ENCODE measurements at regions not wholly inside any gene's neighbourhood (a gene's known extent, or its start where the extent isn't known, plus 50 kb on each side); places are given as distances from the start of the nearest gene placed in this dataset.

DNA sequence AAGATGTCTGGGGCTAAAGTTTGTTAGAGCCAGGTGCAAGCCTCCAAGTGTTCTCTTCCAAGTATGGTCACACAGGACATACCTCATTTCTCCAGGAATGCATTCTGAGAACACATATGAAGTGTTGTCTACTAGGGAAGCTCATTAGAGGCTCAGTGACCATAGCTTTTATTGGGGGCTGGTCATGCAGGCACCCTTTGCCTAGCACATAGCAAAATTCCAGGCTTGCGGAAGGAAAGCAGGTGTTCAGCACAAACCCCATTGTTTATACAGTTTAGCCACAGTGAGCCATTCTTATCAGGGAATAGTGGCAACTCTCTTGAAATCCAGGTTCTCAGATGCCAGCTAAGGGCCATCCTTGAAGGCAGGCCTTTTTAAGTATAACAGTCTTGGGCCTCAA, 112.1 kb upstream of the XIST start:
- H3K4me2 ChIP-seq (ENCODE audit: low read length) = no peak overlapping the region
- H3K9me3 ChIP-seq (ENCODE audit: control insufficient read depth in 1 of 2, insufficient read depth in 1 of 2, low read depth in 1 of 2, low read length in 2 of 2) = no peaks in the 10 kb centered on the region
- H3K4me1 ChIP-seq (ENCODE audit: control insufficient read depth in 1 of 2, insufficient read depth in 2 of 2, low read length in 2 of 2) = no peaks in the 10 kb centered on the region
- RAD21 ChIA-PET (ENCODE audit: low non-redundant PET in 1 of 2, low total read pairs in 2 of 2, uncharacterized antibody in 2 of 2, unreplicated experiment in 2 of 2) = no interaction called here
- no peak overlapping the region for H2AFZ ChIP-seq (ENCODE audit: low read depth, low read length, poor library complexity, severe bottlenecking)
- POLR2A ChIA-PET = no interaction called here
- no peak overlapping the region for H3K4me3 ChIP-seq (replicated peaks in 1 of 2; ENCODE audit: low read depth in 1 of 2, low read length in 2 of 2)
- 0 out of 4 replicates have a peak, but pooled peaks cover 0 to 3% of the 10 kb centered on the region in 2 experiments for H3K36me3 ChIP-seq (ENCODE audit: control insufficient read depth in 1 of 2, insufficient read depth in 2 of 2, low read length in 2 of 2)
- H3K9ac ChIP-seq (ENCODE audit: low read length) = no peak overlapping the region
- H3K27ac ChIP-seq (ENCODE audit: low read depth, low read length) = no peak overlapping the region
- H3K79me2 ChIP-seq (ENCODE audit: insufficient read depth, low read length) = peaks cover 88% of the 10 kb centered on the region
- intact Hi-C loops (cut with micrococcal nuclease) = no loop called here
- BruUV-seq (replicated peaks) = no TSS peak
- ATAC-seq (no peak), DNase-seq (ENCODE audit: low read depth, low spot score) (no peak)
- no peaks in the 10 kb centered on the region for H3K27me3 ChIP-seq (ENCODE audit: insufficient read depth, low read length)
- no peak for TF ChIP-seq EGR1 (IDR thresholded peaks at IDR 0.05; ENCODE audit: low read depth)
- TF ChIP-seq SRF (IDR thresholded peaks at IDR 0.05; ENCODE audit: low read depth) = no peak
- no peak for TF ChIP-seq EZH2 (IDR thresholded peaks at IDR 0.05)
- TF ChIP-seq ELF1 (IDR thresholded peaks at IDR 0.05; ENCODE audit: borderline replicate concordance, low read depth) = no peak
- TF ChIP-seq JUND (IDR thresholded peaks at IDR 0.05) = no peak
- TF ChIP-seq, protein P1, sequence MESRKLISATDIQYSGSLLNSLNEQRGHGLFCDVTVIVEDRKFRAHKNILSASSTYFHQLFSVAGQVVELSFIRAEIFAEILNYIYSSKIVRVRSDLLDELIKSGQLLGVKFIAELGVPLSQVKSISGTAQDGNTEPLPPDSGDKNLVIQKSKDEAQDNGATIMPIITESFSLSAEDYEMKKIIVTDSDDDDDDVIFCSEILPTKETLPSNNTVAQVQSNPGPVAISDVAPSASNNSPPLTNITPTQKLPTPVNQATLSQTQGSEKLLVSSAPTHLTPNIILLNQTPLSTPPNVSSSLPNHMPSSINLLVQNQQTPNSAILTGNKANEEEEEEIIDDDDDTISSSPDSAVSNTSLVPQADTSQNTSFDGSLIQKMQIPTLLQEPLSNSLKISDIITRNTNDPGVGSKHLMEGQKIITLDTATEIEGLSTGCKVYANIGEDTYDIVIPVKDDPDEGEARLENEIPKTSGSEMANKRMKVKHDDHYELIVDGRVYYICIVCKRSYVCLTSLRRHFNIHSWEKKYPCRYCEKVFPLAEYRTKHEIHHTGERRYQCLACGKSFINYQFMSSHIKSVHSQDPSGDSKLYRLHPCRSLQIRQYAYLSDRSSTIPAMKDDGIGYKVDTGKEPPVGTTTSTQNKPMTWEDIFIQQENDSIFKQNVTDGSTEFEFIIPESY (IDR thresholded peaks at IDR 0.05; ENCODE audit: extremely low read depth, insufficient replicate concordance, low read length) = no peak
- TF ChIP-seq, protein P2, sequence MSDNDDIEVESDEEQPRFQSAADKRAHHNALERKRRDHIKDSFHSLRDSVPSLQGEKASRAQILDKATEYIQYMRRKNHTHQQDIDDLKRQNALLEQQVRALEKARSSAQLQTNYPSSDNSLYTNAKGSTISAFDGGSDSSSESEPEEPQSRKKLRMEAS (IDR thresholded peaks at IDR 0.05) = no peak
- no peaks in the 10 kb centered on the region for H3K9me2 ChIP-seq (ENCODE audit: insufficient read depth)
- CTCF ChIA-PET = no interaction called here
- H4K20me1 ChIP-seq (ENCODE audit: insufficient read depth) = no peaks in the 10 kb centered on the region

DNA sequence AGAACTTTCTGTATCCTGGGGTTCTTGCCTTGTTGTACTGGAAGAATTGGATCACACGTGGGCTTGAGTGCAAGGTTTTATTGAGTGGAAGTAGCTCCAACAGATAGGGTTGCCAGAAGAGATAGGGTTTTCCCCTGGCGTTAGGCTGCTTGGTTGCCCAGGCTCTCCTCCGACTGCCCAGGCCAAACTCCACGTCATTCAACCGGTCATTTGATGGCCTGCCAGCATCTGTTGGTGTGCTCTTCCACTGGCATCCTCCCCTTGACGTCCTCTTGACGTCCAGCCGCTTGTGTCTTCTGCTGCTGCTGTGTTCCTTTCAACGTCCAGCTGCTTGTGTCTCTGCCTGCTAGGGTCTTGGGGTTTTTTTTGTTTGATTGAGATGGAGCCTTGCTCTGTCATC, 111.2 kb upstream of the XIST start:
- no TSS peak for BruUV-seq (replicated peaks)
- 0 out of 4 replicates have a peak, but pooled peaks cover 0 to 3% of the 10 kb centered on the region in 2 experiments for H3K36me3 ChIP-seq (ENCODE audit: control insufficient read depth in 1 of 2, insufficient read depth in 2 of 2, low read length in 2 of 2)
- H3K4me3 ChIP-seq (replicated peaks in 1 of 2; ENCODE audit: low read depth in 1 of 2, low read length in 2 of 2) = no peak overlapping the region
- no peak for ATAC-seq
- no peak overlapping the region for H3K4me2 ChIP-seq (ENCODE audit: low read length)
- H4K20me1 ChIP-seq (ENCODE audit: insufficient read depth) = no peaks in the 10 kb centered on the region
- POLR2A ChIA-PET = no interaction called here
- H3K27me3 ChIP-seq (ENCODE audit: insufficient read depth, low read length) = no peaks in the 10 kb centered on the region
- CTCF ChIA-PET = no interaction called here
- H2AFZ ChIP-seq (ENCODE audit: low read depth, low read length, poor library complexity, severe bottlenecking) = no peak overlapping the region
- H3K79me2 ChIP-seq (ENCODE audit: insufficient read depth, low read length) = peaks cover 91% of the 10 kb centered on the region
- intact Hi-C loops (cut with micrococcal nuclease) = no loop called here
- no peaks in the 10 kb centered on the region for H3K9me3 ChIP-seq (ENCODE audit: control insufficient read depth in 1 of 2, insufficient read depth in 1 of 2, low read depth in 1 of 2, low read length in 2 of 2)
- H3K9ac ChIP-seq (ENCODE audit: low read length) = no peak overlapping the region
- no peak for DNase-seq (ENCODE audit: low read depth, low spot score)
- H3K4me1 ChIP-seq (ENCODE audit: control insufficient read depth in 1 of 2, insufficient read depth in 2 of 2, low read length in 2 of 2) = no peaks in the 10 kb centered on the region
- H3K27ac ChIP-seq (ENCODE audit: low read depth, low read length) = no peak overlapping the region
- RAD21 ChIA-PET (ENCODE audit: low non-redundant PET in 1 of 2, low total read pairs in 2 of 2, uncharacterized antibody in 2 of 2, unreplicated experiment in 2 of 2) = no interaction called here
- H3K9me2 ChIP-seq (ENCODE audit: insufficient read depth) = no peaks in the 10 kb centered on the region
- TF ChIP-seq YY1 (IDR thresholded peaks at IDR 0.05; ENCODE audit: extremely low read depth, insufficient replicate concordance, low read depth, low read length) (no peak), SP1 (IDR thresholded peaks at IDR 0.05; ENCODE audit: low read depth) (no peak), RAD21 (IDR thresholded peaks at IDR 0.05; ENCODE audit: low read depth) (no peak), EZH2phosphoT487 (IDR thresholded peaks at IDR 0.05; ENCODE audit: borderline replicate concordance) (no peak), CBX3 (IDR thresholded peaks at IDR 0.05; ENCODE audit: low read depth) (no peak), ELF1 (IDR thresholded peaks at IDR 0.05; ENCODE audit: borderline replicate concordance, low read depth) (no peak), EZH2 (IDR thresholded peaks at IDR 0.05) (no peak)
- TF ChIP-seq, protein P1 (IDR thresholded peaks at IDR 0.05; ENCODE audit: extremely low read depth, insufficient replicate concordance, low read length) = no peak
- TF ChIP-seq, protein P3, sequence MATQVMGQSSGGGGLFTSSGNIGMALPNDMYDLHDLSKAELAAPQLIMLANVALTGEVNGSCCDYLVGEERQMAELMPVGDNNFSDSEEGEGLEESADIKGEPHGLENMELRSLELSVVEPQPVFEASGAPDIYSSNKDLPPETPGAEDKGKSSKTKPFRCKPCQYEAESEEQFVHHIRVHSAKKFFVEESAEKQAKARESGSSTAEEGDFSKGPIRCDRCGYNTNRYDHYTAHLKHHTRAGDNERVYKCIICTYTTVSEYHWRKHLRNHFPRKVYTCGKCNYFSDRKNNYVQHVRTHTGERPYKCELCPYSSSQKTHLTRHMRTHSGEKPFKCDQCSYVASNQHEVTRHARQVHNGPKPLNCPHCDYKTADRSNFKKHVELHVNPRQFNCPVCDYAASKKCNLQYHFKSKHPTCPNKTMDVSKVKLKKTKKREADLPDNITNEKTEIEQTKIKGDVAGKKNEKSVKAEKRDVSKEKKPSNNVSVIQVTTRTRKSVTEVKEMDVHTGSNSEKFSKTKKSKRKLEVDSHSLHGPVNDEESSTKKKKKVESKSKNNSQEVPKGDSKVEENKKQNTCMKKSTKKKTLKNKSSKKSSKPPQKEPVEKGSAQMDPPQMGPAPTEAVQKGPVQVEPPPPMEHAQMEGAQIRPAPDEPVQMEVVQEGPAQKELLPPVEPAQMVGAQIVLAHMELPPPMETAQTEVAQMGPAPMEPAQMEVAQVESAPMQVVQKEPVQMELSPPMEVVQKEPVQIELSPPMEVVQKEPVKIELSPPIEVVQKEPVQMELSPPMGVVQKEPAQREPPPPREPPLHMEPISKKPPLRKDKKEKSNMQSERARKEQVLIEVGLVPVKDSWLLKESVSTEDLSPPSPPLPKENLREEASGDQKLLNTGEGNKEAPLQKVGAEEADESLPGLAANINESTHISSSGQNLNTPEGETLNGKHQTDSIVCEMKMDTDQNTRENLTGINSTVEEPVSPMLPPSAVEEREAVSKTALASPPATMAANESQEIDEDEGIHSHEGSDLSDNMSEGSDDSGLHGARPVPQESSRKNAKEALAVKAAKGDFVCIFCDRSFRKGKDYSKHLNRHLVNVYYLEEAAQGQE (IDR thresholded peaks at IDR 0.05; ENCODE audit: low read depth) = no peak
